ENCODE measurements at regions not wholly inside any gene's neighbourhood (a gene's known extent, or its start where the extent isn't known, plus 50 kb on each side); places are given as distances from the start of the nearest gene placed in this dataset.

DNA sequence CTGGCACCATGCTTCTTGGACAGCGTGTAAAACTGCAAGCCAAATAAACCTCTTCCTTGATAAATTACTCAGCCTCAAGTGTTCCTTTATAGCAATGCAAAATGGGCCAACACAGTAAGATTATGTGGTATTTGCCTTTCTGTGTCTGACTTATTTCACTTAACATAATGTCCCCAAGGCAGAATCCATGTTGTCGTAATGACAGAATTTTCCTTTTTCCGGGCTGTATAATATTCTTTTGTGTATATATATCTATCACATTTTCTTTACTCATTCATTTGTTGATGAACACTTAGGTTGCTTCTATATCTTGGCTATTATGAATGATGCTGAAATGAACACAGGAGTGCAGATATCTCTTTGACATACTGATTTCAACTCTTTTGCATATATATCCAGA is 209.1 kb upstream of the PTER start:
- TF ChIP-seq, protein P1, sequence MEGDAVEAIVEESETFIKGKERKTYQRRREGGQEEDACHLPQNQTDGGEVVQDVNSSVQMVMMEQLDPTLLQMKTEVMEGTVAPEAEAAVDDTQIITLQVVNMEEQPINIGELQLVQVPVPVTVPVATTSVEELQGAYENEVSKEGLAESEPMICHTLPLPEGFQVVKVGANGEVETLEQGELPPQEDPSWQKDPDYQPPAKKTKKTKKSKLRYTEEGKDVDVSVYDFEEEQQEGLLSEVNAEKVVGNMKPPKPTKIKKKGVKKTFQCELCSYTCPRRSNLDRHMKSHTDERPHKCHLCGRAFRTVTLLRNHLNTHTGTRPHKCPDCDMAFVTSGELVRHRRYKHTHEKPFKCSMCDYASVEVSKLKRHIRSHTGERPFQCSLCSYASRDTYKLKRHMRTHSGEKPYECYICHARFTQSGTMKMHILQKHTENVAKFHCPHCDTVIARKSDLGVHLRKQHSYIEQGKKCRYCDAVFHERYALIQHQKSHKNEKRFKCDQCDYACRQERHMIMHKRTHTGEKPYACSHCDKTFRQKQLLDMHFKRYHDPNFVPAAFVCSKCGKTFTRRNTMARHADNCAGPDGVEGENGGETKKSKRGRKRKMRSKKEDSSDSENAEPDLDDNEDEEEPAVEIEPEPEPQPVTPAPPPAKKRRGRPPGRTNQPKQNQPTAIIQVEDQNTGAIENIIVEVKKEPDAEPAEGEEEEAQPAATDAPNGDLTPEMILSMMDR (IDR thresholded peaks at IDR 0.05; ENCODE audit: insufficient read depth, low read length, poor library complexity, severe bottlenecking) = no peak
- no peak for TF ChIP-seq EZH2phosphoT487 (conservative IDR thresholded peaks at IDR 0.05; ENCODE audit: low read length)

All from SU-DHL-6 (cell line).